Endothelial cell of umbilical vein (primary cell): ENCODE measurements at regions not wholly inside any gene's neighbourhood (a gene's known extent, or its start where the extent isn't known, plus 50 kb on each side); places are given as distances from the start of the nearest gene placed in this dataset.

Source experiments
- EZH2 ChIP-seq: IDR thresholded peaks from 2 replicates; pipeline ENCODE4 v1.6.1; 2012; ENCODE audit warnings: borderline replicate concordance, low read depth, mild to moderate bottlenecking, moderate library complexity, low read length, inconsistent platforms; ENCODE audit not compliant: severe bottlenecking
- FOS ChIP-seq: IDR thresholded peaks from 2 replicates; pipeline ENCODE4 v1.6.1; 2011; ENCODE audit warnings: mild to moderate bottlenecking, low read length, moderate library complexity, borderline replicate concordance; ENCODE audit not compliant: insufficient read depth
- GATA2 ChIP-seq: IDR thresholded peaks from 2 replicates; pipeline ENCODE4 v1.7.0; 2011; ENCODE audit warnings: low read depth, mild to moderate bottlenecking, moderate library complexity, mixed read lengths, low read length; ENCODE audit not compliant: insufficient read length, insufficient read depth
- POLR2A ChIP-seq: IDR thresholded peaks from 2 replicates; pipeline ENCODE4 v1.6.1; 2012; ENCODE audit warnings: low read depth, mild to moderate bottlenecking, control low read depth, low read length
- TF ChIP-seq, protein P1 (sequence below), 2 donors: IDR thresholded peaks; 1 replicate in 1 of 2; 2 replicates in 1 of 2; pipeline ENCODE4 v1.5.1; 2011; ENCODE audit warnings: low read length in 2 of 2, mild to moderate bottlenecking in 2 of 2, moderate library complexity in 2 of 2, control low read depth in 1 of 2, inconsistent platforms in 1 of 2, low read depth in 1 of 2; ENCODE audit not compliant: insufficient read depth in 1 of 2; ENCODE audit errors: extremely low read depth in 1 of 2

- no peak for TF ChIP-seq POLR2A
- TF ChIP-seq, protein P1, sequence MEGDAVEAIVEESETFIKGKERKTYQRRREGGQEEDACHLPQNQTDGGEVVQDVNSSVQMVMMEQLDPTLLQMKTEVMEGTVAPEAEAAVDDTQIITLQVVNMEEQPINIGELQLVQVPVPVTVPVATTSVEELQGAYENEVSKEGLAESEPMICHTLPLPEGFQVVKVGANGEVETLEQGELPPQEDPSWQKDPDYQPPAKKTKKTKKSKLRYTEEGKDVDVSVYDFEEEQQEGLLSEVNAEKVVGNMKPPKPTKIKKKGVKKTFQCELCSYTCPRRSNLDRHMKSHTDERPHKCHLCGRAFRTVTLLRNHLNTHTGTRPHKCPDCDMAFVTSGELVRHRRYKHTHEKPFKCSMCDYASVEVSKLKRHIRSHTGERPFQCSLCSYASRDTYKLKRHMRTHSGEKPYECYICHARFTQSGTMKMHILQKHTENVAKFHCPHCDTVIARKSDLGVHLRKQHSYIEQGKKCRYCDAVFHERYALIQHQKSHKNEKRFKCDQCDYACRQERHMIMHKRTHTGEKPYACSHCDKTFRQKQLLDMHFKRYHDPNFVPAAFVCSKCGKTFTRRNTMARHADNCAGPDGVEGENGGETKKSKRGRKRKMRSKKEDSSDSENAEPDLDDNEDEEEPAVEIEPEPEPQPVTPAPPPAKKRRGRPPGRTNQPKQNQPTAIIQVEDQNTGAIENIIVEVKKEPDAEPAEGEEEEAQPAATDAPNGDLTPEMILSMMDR (IDR thresholded peaks at IDR 0.05; ENCODE audit: extremely low read depth in 1 of 2, insufficient read depth in 1 of 2, low read depth in 1 of 2, low read length in 2 of 2): no peak
- no peak for TF ChIP-seq GATA2
- no peak for TF ChIP-seq EZH2
- no peak for TF ChIP-seq FOS
Measured at GRCh38 chr6:121686611-121687023, 251.2 kb downstream of the GJA1 start.
